Endothelial cell of umbilical vein (primary cell): ENCODE measurements at regions not wholly inside any gene's neighbourhood (a gene's known extent, or its start where the extent isn't known, plus 50 kb on each side); places are given as distances from the start of the nearest gene placed in this dataset.

Source experiments
- BruUV-seq: library from RNA; stranded (reverse); fragments of 400-500 nt; replicated peaks from 2 replicates; lab custom pipeline; 2021; lab: Mats Ljungman, UMichigan
- CTCF ChIA-PET: fragments of 300-600, 350-600 bp; sonication (Branson Sonifier 250); formaldehyde crosslinking; loops from one replicate; lab custom pipeline; 2021; ENCODE audit warnings: antibody characterized with exemption, inconsistent platforms; lab: Charles Lee
- POLR2A ChIA-PET: fragments of 300-600, 350-600 bp; sonication (Branson Sonifier 250); formaldehyde crosslinking; loops from one replicate; lab custom pipeline; 2021; ENCODE audit warnings: antibody characterized with exemption, inconsistent platforms; lab: Charles Lee
- DNase-seq: peaks from one replicate; pipeline ENCODE4 v3.0.0-alpha.2; 2011; ENCODE audit warnings: low read depth, low spot score
- FAIRE-seq: peaks from 2 replicates; lab custom pipeline; 2011; peaks lifted over from hg19 to GRCh38; lab: Jason Lieb, UNC
- H2AFZ ChIP-seq: 2 replicates; pipeline ENCODE4 v1.6.0; 2012; ENCODE audit warnings: low read depth, low read length, control low read depth, inconsistent platforms
- H3K27ac ChIP-seq: 2 replicates; pipeline ENCODE4 v1.5.1; 2011; ENCODE audit warnings: low read depth, mild to moderate bottlenecking, control low read depth, low read length, moderate library complexity; ENCODE audit not compliant: insufficient read depth
- H3K27me3 ChIP-seq, 2 experiments: 2 replicates each; pipeline versions ENCODE4 v1.6.0 to v1.6.1; 2011; ENCODE audit warnings: low read length in 2 of 2, mixed read lengths in 1 of 2; ENCODE audit not compliant: control insufficient read depth in 2 of 2, insufficient read depth in 2 of 2
- H3K36me3 ChIP-seq, 2 experiments: 2 replicates in 1 of 2; 3 replicates in 1 of 2; pipeline ENCODE4 v1.5.1; 2011; ENCODE audit warnings: low read length in 2 of 2, mild to moderate bottlenecking in 1 of 2, moderate library complexity in 1 of 2; ENCODE audit not compliant: control insufficient read depth in 2 of 2, insufficient read depth in 2 of 2; ENCODE audit errors: extremely low read depth in 1 of 2
- H3K4me1 ChIP-seq: 3 replicates; pipeline ENCODE4 v1.5.1; 2011; ENCODE audit warnings: mild to moderate bottlenecking, low read length; ENCODE audit not compliant: control insufficient read depth, insufficient read depth; ENCODE audit errors: extremely low read depth
- H3K4me2 ChIP-seq: 2 replicates; pipeline ENCODE4 v1.6.1; 2011; ENCODE audit warnings: low read length, control low read depth, mixed read lengths; ENCODE audit not compliant: insufficient read depth
- H3K4me3 ChIP-seq, 3 experiments: fragments of 200-600 bp in 1 of 3; sonication (generic), shearing (Covaris generic) in 1 of 3; replicated peaks in 1 of 3; 2 replicates each; pipeline ENCODE4 v1.5.1; 2011 to 2016; ENCODE audit warnings: control low read depth in 3 of 3, low read length in 3 of 3, mild to moderate bottlenecking in 2 of 3, inconsistent platforms in 1 of 3, low read depth in 1 of 3, moderate library complexity in 1 of 3; ENCODE audit not compliant: insufficient read depth in 1 of 3
- H3K79me2 ChIP-seq: 2 replicates; pipeline ENCODE4 v1.6.0; 2012; ENCODE audit warnings: low read length, inconsistent platforms; ENCODE audit not compliant: control insufficient read depth, insufficient read depth
- H3K9ac ChIP-seq: replicated peaks from 2 replicates; pipeline ENCODE3; 2011; ENCODE audit warnings: low read length, control low read depth; ENCODE audit not compliant: insufficient read depth; ENCODE audit errors: extremely low read depth
- H3K9me1 ChIP-seq: replicated peaks from 3 replicates; pipeline ENCODE4 v1.6.0; 2011; ENCODE audit warnings: mild to moderate bottlenecking, low read length; ENCODE audit not compliant: control insufficient read depth, insufficient read depth; ENCODE audit errors: extremely low read depth
- H3K9me3 ChIP-seq: replicated peaks from 2 replicates; pipeline ENCODE4 v1.5.1; 2012; ENCODE audit warnings: low read length, inconsistent platforms; ENCODE audit not compliant: control insufficient read depth, insufficient read depth
- H4K20me1 ChIP-seq: replicated peaks from 2 replicates; pipeline ENCODE3; 2011; ENCODE audit warnings: mild to moderate bottlenecking, low read length; ENCODE audit not compliant: control insufficient read depth, insufficient read depth; ENCODE audit errors: extremely low read depth
- CTCF ChIP-seq, 2 donors: IDR thresholded peaks; 1 replicate in 1 of 2; 2 replicates in 1 of 2; pipeline ENCODE4 v1.5.1; 2011; ENCODE audit warnings: low read length in 2 of 2, mild to moderate bottlenecking in 2 of 2, moderate library complexity in 2 of 2, control low read depth in 1 of 2, inconsistent platforms in 1 of 2, low read depth in 1 of 2; ENCODE audit not compliant: insufficient read depth in 1 of 2; ENCODE audit errors: extremely low read depth in 1 of 2
- EZH2 ChIP-seq: IDR thresholded peaks from 2 replicates; pipeline ENCODE4 v1.6.1; 2012; ENCODE audit warnings: borderline replicate concordance, low read depth, mild to moderate bottlenecking, moderate library complexity, low read length, inconsistent platforms; ENCODE audit not compliant: severe bottlenecking
- FOS ChIP-seq: IDR thresholded peaks from 2 replicates; pipeline ENCODE4 v1.6.1; 2011; ENCODE audit warnings: mild to moderate bottlenecking, low read length, moderate library complexity, borderline replicate concordance; ENCODE audit not compliant: insufficient read depth
- GATA2 ChIP-seq: IDR thresholded peaks from 2 replicates; pipeline ENCODE4 v1.7.0; 2011; ENCODE audit warnings: low read depth, mild to moderate bottlenecking, moderate library complexity, mixed read lengths, low read length; ENCODE audit not compliant: insufficient read length, insufficient read depth
- JUN ChIP-seq: IDR thresholded peaks from 2 replicates; pipeline ENCODE4 v1.6.1; 2011; ENCODE audit warnings: borderline replicate concordance, low read depth; ENCODE audit not compliant: insufficient read length, insufficient read depth
- MYC ChIP-seq: IDR thresholded peaks from one replicate; pipeline ENCODE4 v1.6.1; 2011; ENCODE audit warnings: mild to moderate bottlenecking, low read depth, low read length
- POLR2AphosphoS5 ChIP-seq: IDR thresholded peaks from 2 replicates; pipeline ENCODE4 v1.6.1; 2012; ENCODE audit warnings: low read depth, mild to moderate bottlenecking, control low read depth, low read length, moderate library complexity; ENCODE audit not compliant: insufficient read depth
- dilution Hi-C: fragments of 300-500 bp; cut with MboI; formaldehyde crosslinking; loops from one replicate; pipeline ENCODE4 v1.15.0; 2019; ENCODE audit warnings: low sequenced_read_pairs; ENCODE audit not compliant: extremely low pct_ligation_motif_present
- intact Hi-C: fragments of 100-400 bp; cut with micrococcal nuclease; formaldehyde crosslinking; loops from one replicate; pipeline ENCODE4 v1.10.0; 2022
- TF ChIP-seq, protein P1 (sequence below): IDR thresholded peaks from 2 replicates; pipeline ENCODE4 v1.6.1; 2011; ENCODE audit not compliant: insufficient read depth, insufficient read length

- ChIA-PET POLR2A (no interaction called here), CTCF (no interaction called here)
- H3K4me1 ChIP-seq, result no peaks in the 10 kb centered on the region
- H4K20me1 ChIP-seq, result no peaks in the 10 kb centered on the region
- H3K4me3 ChIP-seq, result no peak overlapping the region
- no peaks in the 10 kb centered on the region for H3K36me3 ChIP-seq
- no peak overlapping the region for H3K4me2 ChIP-seq
- no peaks in the 10 kb centered on the region for H3K79me2 ChIP-seq
- no peak overlapping the region for H2AFZ ChIP-seq
- intact Hi-C loops (no loop called here), dilution Hi-C loops (no loop called here)
- H3K27ac ChIP-seq, result no peak overlapping the region
- DNase-seq (no peak), FAIRE-seq (no peak)
- BruUV-seq, result no TSS peak
- no peaks in the 10 kb centered on the region for H3K9me1 ChIP-seq
- no peaks in the 10 kb centered on the region for H3K27me3 ChIP-seq
- H3K9me3 ChIP-seq, result no peaks in the 10 kb centered on the region
- H3K9ac ChIP-seq, result no peak overlapping the region
- TF ChIP-seq EZH2, result no peak
- no peak for TF ChIP-seq MYC
- no peak for TF ChIP-seq CTCF (IDR thresholded peaks at IDR 0.05; ENCODE audit: extremely low read depth in 1 of 2, insufficient read depth in 1 of 2, low read depth in 1 of 2, low read length in 2 of 2)
- TF ChIP-seq JUN, result no peak
- TF ChIP-seq, protein P1, sequence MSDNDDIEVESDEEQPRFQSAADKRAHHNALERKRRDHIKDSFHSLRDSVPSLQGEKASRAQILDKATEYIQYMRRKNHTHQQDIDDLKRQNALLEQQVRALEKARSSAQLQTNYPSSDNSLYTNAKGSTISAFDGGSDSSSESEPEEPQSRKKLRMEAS, result no peak
- TF ChIP-seq FOS, result no peak
- no peak for TF ChIP-seq GATA2
- TF ChIP-seq POLR2AphosphoS5, result no peak
Measured at GRCh38 chr5:68504306-68504705, 288.8 kb downstream of the PIK3R1 start.
